ENCODE measurements at regions not wholly inside any gene's neighbourhood (a gene's known extent, or its start where the extent isn't known, plus 50 kb on each side); places are given as distances from the start of the nearest gene placed in this dataset.
"Not testable (repeated sequence)": the region's sequence is repeated elsewhere in the genome, so short reads cannot be mapped to it uniquely, and the experiment has no call there.

DNA sequence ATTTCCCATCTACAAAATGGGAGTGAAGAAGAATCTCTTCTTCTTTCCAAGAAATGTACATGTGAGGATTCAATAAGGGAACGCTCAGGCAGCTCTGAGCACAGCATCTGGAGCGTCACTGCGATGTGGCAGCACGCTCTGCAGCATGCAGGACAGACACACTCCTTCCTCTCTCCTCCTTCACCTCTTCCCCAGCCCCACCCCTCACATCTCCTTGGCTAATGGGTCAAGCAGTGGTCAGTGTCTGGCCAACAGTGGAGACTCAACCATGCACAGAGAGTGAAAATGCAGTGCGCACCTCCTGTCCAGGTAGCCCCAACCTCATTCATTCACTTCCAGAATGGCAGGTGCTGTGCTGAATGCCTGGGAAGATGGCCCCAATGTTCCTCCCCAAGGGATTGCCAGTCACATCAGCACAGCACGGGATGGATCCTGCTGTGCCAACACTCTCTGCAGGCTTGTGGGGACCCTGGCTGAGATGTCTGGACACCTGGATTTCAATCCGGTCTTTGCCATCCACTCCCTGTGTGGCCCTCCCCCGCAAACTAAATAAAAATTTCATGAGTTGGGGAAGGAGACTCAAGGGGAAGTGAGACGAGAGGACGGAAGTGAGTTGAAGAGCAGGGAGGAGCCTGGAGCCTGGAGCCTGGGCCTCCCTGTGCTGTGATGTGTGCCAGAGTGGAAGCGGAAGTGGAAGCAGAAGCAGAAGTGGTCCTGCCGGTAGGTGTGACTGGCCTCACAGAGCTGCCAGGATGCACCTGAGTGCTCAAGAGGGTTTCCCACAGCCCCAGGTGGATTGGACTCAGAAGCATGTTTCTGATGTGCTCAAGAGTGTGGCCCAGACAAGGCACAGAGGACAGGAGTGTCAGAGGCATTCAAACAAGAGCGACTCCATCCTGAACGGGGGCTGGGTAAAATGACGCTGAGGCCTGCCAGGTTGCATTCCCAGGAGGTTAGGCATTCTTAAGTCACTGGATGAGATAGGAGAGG is 163.9 kb downstream of the SMAD6 start:
- no peak for DNase-seq

DNA sequence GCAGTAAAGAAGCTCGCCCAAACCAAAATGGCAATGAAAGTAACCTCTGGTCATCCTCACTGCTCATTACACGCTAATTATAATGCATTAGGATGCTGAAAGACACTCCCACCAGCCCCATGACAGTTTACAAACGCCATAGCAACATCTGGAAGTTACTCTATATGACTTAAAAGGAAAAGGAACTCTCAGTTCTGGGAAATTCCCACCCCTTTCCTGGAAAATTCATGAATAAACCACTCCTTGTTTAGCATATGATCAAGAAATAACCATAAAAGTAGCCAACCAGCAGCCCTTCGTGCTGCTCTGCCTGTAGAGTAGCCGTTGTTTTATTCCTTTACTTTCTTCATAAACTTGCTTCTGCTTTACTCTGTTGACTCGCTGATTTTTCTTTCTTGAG is 164.6 kb downstream of the SMAD6 start:
- no peak for DNase-seq

DNA sequence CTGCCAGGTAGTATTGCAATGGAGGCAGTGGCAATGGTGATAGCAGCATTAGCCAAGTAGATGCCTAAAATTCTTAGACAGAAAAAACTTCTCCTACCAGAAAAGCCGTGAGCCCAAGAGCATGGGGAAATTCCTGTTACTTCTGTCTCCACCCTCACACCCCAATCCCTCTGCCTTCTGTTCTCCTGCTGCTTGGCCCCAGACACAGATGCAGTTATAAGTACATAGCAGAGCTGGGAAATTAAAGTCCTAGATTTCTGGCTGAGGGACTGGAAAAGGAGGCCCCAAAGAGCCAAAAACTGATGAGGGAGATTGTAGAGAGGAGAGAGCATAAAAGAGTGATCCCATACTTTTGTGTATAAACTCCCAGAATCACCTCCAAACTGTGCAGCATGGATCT is 166.9 kb downstream of the SMAD6 start:
- no peak for DNase-seq

DNA sequence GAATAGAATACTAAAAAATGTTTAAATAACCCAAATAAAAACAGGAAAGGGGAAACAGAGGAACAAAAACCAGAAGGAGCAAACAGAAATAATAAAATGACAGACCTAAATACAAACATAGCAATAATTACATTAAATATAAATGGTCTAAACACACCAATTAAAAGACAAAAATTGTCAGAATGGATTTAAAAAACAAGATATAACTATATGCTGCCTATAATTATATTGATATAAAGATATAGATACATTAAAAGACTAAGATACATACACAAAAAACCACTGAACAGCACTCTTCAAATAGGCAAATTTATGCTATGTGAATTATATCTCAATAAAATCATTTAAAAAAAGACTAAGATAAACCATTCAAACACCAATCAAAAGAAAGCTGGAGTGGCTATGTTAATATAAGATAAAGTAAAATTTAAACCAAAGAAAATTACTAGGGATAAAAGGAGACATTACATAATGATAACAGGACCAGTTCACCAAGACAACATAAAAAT is 168.9 kb downstream of the SMAD6 start:
- no peak for DNase-seq

DNA sequence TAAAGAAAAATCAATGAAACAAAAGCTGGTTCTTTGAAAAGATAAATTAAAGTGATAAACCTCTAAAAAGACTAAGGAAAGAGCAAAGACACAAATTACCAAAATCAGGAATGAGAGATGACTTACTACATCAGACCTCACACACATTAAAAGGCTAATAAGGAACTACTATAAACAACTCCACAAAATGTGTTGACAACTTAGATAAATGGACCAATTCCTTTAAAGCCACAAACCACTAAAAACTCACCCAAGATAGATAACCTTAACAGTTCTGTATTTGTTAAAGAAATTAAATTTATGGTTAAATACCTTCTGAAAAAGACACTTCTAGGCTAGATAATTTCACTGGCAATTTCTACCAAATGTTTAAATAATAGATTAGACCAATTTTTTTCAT is 170.4 kb downstream of the SMAD6 start:
- no peak for DNase-seq

DNA sequence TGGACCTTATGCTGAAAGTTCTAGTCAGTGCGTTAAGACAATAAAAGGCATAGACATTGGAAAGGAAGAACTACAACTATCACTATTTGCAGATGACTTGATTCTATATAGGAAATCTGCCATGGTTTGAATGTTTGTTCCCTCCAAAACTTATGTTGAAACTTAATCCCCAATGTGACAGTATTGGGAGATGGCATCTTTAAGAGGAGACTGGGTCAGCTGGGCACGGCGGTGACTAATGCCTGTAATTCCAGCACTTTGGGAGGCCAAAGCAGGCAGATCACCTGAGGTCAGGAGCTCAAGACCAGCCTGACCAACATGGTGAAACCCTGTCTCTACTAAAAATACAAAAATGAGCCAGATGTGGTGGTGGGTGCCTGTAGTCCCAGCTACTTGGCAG is 171.3 kb downstream of the SMAD6 start:
- DNase-seq: not testable (repeated sequence)

DNA sequence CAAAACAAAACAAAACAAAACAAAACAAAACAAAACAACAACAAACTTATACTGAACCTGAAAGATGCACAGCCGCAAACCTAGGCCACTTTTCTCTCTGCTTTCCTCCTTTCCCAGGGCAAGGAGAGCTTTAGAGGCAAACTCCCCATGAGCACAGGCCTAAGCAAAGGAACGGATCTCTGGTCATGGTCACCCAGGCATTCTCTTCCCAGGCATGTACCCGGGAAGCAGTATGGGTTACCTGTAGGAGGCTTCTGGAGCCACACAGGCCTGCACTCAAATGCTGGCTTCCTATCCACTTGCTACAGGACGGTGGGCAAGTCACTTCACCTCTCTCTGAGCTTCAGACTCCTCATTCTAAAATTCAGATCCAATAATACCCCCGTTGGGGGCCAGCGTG is 171.8 kb downstream of the SMAD6 start:
- no peak for DNase-seq

DNA sequence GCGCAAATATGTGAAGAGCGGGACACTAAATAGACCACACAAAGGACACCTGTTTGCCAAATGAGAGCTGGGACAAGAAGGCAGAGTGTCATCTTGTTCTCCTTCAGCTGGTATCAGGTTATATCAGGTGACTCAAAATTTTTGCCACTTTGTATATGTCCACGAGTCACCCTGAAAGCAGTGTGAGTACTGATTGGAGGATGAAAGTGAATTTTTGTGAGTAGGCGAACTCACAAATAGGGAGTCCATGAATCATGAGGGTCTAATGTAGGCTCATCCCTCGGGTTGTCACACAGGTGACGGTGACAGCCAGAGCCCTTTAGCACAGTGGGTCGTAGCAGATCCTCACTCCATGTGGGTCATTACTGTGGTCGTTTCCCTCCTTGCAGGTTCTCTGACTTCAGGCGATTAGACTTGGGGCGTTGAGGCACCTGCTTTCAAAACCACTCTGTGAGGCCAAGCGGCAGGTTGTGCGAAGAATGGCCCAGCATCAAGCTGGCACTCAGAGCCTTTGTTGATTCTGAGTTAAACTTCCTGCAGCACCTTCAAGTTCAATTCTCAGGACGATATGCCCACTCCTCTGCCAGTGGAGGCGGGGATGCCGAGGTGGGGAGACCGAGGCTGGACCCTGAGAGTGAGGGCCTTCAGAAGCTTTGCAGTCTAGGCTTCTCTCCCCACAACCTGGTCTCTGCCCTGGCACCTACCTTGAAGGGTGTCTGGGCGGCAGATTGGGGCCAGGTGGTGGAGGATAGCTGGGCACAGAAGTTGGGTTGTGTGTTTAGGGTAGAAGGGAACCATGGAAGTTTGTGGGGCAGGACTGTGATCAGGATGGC is 173.8 kb downstream of the SMAD6 start:
- DNase-seq: no peak

DNA sequence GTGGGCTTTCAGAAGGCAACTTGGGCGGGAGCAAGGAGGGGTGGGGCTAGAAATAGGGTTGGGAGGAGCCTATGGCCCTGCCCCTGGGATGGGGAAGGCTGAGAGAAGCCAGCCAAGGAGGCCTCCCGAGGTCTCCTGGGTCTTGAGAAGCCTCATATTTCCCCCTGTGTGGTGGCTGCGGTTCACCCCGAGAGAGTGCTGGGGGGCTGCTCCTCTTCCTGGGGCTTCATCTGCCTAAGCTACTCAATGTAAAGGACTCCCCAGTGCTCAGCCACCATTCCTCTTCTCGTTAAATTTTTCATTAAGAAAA is 174.3 kb downstream of the SMAD6 start:
- DNase-seq: no peak

DNA sequence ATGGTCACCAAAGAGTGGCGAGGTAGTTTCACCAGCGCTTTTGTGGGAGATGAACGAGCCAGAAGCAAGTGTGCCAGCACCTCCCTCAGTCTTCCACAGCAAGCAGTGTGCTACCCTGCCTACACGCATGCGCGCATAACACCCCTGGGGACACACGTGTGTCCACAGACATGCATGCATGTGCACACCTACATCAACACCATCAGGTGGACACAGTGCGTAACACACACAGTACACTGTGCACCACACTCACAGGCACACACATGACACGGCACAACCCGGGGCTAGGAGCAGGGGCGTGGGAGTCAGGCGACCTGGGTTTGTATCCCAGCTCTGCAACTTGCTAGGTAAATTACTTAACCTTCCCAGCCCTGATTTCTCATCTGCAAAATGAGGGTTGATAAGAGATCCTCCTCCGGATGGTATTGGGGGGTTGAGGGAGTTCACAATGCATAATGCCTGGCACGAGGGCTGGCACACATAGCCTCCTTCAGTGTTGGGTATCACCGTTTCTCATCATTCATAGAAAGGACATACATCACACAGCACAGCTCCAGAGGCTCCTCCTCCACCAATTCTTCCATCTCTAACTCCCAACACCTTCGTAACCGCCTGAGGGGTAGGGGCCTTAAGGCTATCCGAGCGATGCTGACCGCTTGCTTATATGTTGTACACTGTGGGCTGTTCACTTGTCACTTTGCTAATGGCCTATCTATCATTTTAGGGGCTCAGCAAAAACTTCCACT is 174.9 kb downstream of the SMAD6 start:
- no peak for DNase-seq

DNA sequence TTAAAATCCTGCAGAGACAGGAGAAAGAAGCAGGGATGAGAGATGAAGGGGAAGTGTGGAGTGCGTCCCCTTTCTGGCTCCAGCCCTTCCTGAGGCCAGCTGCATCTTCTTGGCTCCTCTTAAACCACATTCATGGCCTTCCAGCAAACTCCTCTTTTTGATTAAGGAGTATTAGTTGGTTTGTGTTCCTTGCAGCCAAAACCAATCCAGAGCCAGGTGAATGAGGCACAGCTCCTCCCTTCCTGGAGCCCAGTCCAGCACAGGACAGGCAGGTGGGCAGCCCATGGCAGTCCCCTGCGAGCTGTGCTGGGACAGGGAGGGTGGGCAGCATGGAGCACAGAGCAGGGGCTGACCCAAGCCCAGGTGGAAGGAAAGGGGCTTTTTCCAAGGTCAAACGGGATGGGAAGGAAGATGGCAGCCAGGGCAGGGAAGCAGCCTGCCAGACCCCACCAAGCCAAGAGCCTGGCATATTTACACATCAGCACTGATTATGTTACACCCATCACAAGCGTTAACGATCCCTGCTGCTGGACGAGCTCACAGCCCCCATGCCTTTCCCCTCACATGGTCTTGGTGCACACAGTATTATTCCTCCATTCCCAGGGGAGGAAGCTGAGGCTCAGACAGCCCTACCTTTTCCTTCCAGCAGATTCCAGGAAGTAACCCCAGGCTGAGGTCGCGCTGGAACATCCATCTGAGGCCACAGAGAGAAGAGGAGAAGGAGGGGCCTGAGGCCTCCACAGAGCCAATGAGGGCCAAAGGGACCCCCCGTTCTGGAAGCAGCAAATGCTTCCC is 175.6 kb downstream of the SMAD6 start:
- DNase-seq: no peak

DNA sequence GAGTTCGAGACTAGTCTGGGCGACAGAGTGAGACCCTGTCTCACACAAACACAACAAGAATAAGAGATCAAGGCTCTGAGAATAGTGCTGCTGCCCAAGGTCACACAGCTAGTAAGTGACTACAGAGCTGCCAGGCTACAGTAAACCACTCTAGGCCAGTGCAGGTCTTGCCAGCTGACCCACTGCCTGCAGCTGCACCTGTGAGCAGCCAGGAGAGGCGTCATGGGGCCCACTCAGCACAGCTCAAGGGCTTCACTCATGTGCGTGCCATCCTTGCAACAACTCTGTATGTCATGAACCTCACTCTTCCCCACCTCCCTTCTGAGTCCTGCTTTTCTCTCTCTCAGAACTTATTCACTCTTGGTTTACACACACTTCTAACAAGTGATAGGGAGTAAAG is 176.7 kb downstream of the SMAD6 start:
- no peak for DNase-seq

DNA sequence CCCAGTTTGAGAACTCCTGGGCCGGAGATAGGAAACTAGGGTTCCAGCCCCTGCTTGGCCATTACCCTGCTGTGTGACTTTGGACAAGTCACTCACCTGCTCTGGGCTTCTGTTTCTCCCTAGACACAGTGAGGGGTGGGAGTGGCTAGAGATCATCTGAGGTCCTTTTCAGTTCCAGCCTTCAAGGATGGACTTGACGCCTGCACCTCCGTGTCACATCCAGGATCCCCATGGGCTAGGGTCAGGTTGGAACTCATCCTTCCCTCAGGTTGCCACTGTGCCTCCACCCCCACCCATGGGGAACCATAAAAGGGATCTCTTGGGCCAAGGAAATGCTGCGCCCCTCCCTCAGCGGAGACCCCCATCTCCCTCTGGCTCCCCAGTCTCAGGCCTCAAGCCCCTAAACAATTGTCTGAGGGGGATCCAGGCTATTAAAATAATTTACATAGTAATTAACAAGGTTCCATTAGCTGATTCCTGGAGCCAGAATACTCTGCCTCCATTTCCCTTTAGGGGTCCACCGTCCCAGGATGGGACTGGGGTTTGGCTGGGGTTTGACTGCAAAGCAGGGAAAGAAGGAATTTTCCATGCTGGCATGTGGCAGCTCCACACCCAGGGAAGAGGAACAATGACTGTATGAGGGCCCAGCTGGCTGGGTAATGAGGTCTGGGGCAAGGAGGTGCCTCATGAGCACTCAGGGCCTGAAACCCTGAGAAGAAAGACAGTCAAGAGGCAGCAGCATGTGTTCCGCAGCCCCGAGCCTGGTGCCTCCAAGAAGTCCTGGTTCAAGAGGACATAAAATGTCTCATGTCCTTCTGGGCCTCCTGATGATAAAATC is 177.7 kb downstream of the SMAD6 start:
- DNase-seq: no peak

DNA sequence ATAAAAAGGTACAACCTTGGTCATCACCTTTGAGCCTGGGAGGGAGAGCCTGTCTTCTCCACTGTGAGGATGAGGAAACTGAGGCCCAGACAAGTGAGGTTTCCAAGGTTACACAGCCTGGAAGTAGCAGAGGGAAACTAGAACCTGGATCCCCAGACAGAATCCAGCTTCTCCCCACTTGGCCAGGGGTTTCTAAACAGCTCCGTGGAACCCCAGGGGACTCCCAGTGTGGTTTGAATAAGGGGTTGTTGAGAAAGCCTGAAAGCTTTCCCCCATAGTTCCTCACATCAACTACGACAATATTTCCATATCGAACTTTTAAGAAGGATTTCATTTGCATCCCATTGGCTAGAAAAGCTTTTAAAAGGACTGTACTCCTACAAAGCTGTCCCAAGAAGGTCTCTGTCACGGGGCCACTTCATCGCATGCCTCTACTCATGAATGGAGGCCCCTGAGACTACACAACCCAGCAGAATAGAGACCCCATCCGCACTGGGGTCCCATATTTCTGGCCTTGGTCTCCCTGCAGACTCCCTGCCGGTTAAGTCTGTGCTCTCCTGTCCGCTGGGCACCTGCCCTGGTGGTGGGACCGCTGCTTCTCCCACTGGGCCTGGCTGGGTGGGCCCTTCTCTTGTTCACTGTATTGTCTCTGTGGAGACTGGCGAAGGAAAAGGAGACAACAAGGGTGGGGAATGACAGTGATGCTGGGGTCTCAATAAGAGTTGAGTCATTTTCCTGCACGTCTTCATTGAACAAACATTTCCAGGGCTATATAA is 178.5 kb downstream of the SMAD6 start:
- no peak for DNase-seq

DNA sequence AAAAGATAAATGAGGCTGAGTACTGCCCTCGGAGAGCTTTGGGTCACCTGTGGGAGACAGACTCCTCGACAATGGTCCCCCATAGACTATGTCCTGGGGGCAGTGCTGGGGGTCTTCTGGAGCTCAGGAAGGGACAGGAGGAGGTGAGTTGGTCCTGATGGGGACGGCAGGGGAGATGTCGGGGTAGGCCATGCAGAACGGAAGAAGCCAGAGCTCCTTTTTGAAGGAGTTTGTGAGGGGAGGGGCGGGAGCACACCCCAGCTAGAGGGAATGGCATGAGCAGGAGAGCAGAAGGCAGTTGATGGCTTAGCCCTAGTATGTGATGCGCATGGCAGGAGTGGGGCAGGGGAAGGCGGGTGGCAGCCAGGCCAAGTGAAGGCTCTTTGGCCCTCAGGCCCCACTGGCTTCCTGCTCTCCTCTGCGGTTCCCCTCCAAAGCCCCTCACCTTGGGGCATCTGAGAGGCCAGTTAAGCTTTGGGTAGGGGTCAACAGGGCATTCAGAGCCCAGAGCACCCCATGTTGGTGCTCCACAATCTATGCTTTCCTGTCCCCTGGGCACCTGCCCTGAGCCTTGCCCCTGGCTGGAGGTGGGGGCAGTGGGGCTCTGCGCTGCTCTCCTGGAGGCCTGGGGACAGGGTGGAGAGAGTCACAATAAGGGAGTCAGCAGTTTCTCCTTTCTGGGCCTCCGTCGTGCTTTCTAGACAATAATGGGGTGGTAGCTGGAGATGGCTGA is 179.3 kb downstream of the SMAD6 start:
- DNase-seq: no peak

DNA sequence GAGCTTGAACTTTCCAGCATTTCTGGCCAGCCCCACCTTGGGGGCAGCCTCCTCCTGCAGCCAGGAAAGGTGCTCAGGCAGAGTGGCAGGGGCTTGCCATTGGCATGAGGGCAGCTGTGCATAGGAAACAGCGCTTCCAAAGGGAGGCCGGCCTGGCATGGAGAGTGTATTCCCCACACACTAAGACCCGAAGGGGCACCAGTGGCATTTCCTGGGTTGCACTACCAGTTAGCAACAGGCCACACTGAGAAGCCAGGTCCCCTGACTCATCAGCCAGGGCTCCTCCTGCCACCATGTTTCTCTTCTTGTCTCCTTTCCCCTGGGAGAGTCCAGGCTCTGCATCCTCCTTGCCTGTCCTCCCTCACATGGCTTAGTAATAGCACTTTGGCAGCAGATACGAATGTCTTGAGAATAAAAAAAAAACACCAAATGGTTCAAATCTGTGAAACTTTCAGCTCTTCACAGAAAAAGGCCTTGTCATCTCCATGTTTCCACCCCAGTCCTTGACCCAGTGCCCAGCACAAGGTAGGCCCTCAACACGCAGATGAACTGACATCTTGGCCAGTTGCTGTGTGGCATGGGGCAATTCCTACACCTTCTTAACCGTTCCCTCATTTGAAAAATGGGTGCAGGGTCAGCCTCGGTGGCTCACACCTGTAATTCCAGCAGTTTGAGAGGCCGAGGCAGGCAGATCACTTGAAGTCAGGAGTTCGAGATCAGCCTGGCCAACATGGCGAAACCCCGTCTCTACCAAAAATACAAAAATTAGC is 180.4 kb downstream of the SMAD6 start:
- no peak for DNase-seq

DNA sequence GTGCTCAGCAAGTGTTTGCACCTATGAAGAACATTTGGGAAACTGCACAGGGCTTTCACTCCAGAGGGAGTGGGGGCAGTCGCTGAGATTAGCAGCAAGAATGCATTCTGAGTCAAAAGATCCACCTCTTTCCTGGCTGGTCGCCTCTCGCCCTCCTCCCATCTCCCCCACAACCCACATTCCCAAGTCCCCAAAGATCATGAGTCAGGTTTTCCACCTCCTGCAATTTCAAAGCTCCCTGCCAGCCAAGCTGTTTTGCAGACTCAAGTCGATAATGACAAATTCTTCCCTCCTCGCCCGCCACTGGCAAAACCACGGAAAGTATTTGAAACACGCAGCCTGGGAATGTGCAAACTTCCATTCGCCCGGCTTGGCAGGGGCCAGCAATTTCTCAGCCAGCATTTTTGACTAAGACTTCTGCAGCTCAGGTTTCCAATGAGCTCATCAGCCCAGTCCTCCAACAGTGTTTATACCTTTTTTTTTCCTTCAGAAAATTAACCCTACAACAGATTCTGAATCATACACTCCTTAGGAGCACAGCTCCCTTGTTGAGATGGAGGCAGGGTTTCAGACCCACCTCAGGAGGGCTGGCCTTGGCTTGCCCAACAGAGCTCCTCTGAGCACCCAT is 181.4 kb downstream of the SMAD6 start:
- DNase-seq: no peak

DNA sequence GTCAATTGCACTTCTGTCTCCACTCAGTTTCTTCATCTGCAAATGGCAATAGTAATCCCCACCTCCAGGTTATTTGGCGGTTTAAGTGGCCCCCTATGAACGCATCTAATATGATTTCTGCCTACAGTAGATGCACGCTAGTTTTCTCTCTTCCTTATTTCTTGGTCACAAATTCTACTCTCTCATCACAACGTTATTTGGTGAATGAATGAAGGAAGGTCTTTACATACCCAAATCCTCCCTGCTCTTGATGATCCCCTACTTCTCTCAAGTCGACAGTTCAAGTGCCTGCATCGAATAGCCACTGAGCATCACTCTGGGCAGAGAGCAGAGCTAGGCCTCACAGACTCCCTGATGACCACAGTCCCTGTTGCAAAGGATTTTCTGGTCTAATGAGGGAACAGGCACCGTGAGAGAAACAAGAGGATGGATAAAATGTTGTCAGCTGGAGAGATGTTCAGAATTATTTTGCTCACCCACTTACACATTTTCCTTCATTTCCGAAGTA is 181.2 kb upstream of the SMAD3 start:
- no peak for DNase-seq

All from DMS79 (cell line).